ENCODE measurements at regions not wholly inside any gene's neighbourhood (a gene's known extent, or its start where the extent isn't known, plus 50 kb on each side); places are given as distances from the start of the nearest gene placed in this dataset.
A peak's percentile ranks its signal among the peaks of the same experiment; 100 is the strongest.

DNA sequence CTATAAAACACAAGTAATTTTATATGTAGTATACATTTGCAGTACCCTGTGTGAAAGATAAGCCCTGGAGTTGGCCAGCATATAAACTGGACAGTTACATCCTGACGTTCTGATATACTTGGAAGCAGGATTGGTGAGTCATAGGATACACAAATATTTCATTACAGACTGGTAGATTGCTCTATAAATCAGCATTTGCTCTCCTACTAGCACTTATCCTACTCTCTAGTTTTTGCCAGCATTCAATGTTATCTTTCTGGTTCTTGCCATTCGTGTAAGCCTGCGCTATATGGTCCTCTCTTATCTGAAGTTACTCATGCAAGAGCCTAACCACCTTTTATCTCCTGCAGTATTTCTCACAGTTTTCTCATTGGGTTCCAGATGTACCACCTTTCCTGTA lies 680.2 kb upstream of the MMS22L start:
- Histone ChIP-seq H3K79me2 (ENCODE audit: insufficient read depth, low read length) (no peaks in the 10 kb centered on the region), H4K20me1 (ENCODE audit: insufficient read depth, low read length) (no peaks in the 10 kb centered on the region), H3K4me3 (ENCODE audit: insufficient read depth, low read depth, low read length) (no peak overlapping the region), H3K9ac (ENCODE audit: low read length) (no peak overlapping the region), H3K4me2 (ENCODE audit: low read length) (peak overlapping the region; percentile 3), H3K36me3 (ENCODE audit: insufficient read depth, low read length) (no peaks in the 10 kb centered on the region), H3K27me3 (ENCODE audit: insufficient read depth, low read length) (no peaks in the 10 kb centered on the region), H3K4me1 (ENCODE audit: insufficient read depth, low read length) (peaks cover 6% of the 10 kb centered on the region), H2AFZ (ENCODE audit: low read depth, low read length) (no peak overlapping the region), H3K9me3 (ENCODE audit: insufficient read depth, low read depth, low read length) (no peaks in the 10 kb centered on the region), H3K27ac (ENCODE audit: low read depth, low read length) (no peak overlapping the region)
- no peak overlapping the region for H3K27ac Mint-ChIP-seq (ENCODE audit: unreplicated experiment)
- no peaks in the 10 kb centered on the region for H3K36me3 Mint-ChIP-seq (ENCODE audit: low read depth, unreplicated experiment)
- H3K4me3 Mint-ChIP-seq (ENCODE audit: unreplicated experiment), result no peak overlapping the region
- H3K9me3 Mint-ChIP-seq (ENCODE audit: unreplicated experiment), result no peaks in the 10 kb centered on the region
- H3K27me3 Mint-ChIP-seq (ENCODE audit: low read depth, unreplicated experiment), result no peaks in the 10 kb centered on the region
- H3K4me1 Mint-ChIP-seq (ENCODE audit: low read depth, unreplicated experiment), result peaks cover 2% of the 10 kb centered on the region
- DNase-seq (ENCODE audit: low read depth) (peak; percentile 81), FAIRE-seq (no peak)
- TF ChIP-seq, protein P1, sequence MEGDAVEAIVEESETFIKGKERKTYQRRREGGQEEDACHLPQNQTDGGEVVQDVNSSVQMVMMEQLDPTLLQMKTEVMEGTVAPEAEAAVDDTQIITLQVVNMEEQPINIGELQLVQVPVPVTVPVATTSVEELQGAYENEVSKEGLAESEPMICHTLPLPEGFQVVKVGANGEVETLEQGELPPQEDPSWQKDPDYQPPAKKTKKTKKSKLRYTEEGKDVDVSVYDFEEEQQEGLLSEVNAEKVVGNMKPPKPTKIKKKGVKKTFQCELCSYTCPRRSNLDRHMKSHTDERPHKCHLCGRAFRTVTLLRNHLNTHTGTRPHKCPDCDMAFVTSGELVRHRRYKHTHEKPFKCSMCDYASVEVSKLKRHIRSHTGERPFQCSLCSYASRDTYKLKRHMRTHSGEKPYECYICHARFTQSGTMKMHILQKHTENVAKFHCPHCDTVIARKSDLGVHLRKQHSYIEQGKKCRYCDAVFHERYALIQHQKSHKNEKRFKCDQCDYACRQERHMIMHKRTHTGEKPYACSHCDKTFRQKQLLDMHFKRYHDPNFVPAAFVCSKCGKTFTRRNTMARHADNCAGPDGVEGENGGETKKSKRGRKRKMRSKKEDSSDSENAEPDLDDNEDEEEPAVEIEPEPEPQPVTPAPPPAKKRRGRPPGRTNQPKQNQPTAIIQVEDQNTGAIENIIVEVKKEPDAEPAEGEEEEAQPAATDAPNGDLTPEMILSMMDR (IDR thresholded peaks at IDR 0.05; ENCODE audit: insufficient read depth, low read depth, low read length), result no peak
- no peak for TF ChIP-seq EZH2 (IDR thresholded peaks at IDR 0.05; ENCODE audit: insufficient read depth, low read length)

DNA sequence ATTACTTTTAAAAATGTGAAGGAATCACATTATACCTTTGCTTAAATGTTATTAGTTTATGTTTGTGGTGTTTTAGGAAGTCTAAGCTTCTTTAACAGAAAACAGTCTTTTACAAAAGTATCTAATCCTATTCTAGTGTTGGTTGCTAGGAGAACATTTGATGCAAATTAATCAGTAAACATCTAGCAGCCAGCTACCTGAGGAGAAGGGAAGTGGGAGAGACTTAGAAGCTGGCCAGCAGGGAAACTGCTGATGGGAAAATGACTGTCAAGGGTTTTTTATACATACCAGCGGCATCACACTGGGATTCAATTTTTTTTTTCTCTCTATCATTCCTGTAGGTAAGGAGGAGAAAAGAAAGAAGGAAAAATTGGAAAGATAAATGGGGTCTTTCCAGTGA lies 686.0 kb upstream of the MMS22L start:
- no peaks in the 10 kb centered on the region for H3K79me2 ChIP-seq (ENCODE audit: insufficient read depth, low read length)
- Mint-ChIP-seq H3K4me3 (ENCODE audit: unreplicated experiment) (no peak overlapping the region), H3K9me3 (ENCODE audit: unreplicated experiment) (no peaks in the 10 kb centered on the region), H3K4me1 (ENCODE audit: low read depth, unreplicated experiment) (no peaks in the 10 kb centered on the region), H3K27me3 (ENCODE audit: low read depth, unreplicated experiment) (no peaks in the 10 kb centered on the region), H3K27ac (ENCODE audit: unreplicated experiment) (no peak overlapping the region), H3K36me3 (ENCODE audit: low read depth, unreplicated experiment) (no peaks in the 10 kb centered on the region)
- TF ChIP-seq EZH2 (IDR thresholded peaks at IDR 0.05; ENCODE audit: insufficient read depth, low read length), result no peak
- TF ChIP-seq, protein P1 (IDR thresholded peaks at IDR 0.05; ENCODE audit: insufficient read depth, low read depth, low read length), result no peak
- H3K4me1 ChIP-seq (ENCODE audit: insufficient read depth, low read length), result no peaks in the 10 kb centered on the region
- H3K4me2 ChIP-seq (ENCODE audit: low read length), result no peak overlapping the region
- H3K4me3 ChIP-seq (ENCODE audit: insufficient read depth, low read depth, low read length), result no peak overlapping the region
- no peaks in the 10 kb centered on the region for H3K27me3 ChIP-seq (ENCODE audit: insufficient read depth, low read length)
- FAIRE-seq (no peak), DNase-seq (ENCODE audit: low read depth) (no peak)
- no peaks in the 10 kb centered on the region for H3K9me3 ChIP-seq (ENCODE audit: insufficient read depth, low read depth, low read length)
- no peak overlapping the region for H3K9ac ChIP-seq (ENCODE audit: low read length)
- H4K20me1 ChIP-seq (ENCODE audit: insufficient read depth, low read length), result no peaks in the 10 kb centered on the region
- no peak overlapping the region for H3K27ac ChIP-seq (ENCODE audit: low read depth, low read length)
- no peaks in the 10 kb centered on the region for H3K36me3 ChIP-seq (ENCODE audit: insufficient read depth, low read length)
- H2AFZ ChIP-seq (ENCODE audit: low read depth, low read length), result no peak overlapping the region

DNA sequence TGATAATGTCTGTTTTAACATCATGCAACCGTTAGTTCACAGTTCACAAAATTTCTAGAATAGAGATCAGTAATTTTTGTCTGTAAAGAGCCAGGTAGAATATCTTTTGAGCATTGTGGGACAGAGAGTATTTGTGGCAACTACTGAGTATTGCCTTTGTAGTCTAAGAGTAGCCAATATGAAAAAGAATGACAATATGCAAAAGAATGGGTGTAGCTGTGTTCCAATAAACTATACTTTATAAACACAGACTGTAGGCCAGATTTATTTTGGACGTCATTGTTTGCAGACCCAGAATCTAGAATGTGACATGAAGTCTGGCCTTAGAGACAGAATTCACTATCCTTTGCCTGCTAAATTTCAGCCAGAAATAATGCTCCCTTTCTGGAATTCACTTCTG lies 694.1 kb upstream of the MMS22L start:
- Mint-ChIP-seq H3K27me3 (ENCODE audit: low read depth, unreplicated experiment) (no peaks in the 10 kb centered on the region), H3K27ac (ENCODE audit: unreplicated experiment) (no peak overlapping the region), H3K4me1 (ENCODE audit: low read depth, unreplicated experiment) (no peaks in the 10 kb centered on the region), H3K9me3 (ENCODE audit: unreplicated experiment) (no peaks in the 10 kb centered on the region), H3K4me3 (ENCODE audit: unreplicated experiment) (no peak overlapping the region), H3K36me3 (ENCODE audit: low read depth, unreplicated experiment) (no peaks in the 10 kb centered on the region)
- H3K79me2 ChIP-seq (ENCODE audit: insufficient read depth, low read length), result no peaks in the 10 kb centered on the region
- H2AFZ ChIP-seq (ENCODE audit: low read depth, low read length), result no peak overlapping the region
- TF ChIP-seq, protein P1 (IDR thresholded peaks at IDR 0.05; ENCODE audit: insufficient read depth, low read depth, low read length), result no peak
- TF ChIP-seq EZH2 (IDR thresholded peaks at IDR 0.05; ENCODE audit: insufficient read depth, low read length), result no peak
- no peaks in the 10 kb centered on the region for H3K9me3 ChIP-seq (ENCODE audit: insufficient read depth, low read depth, low read length)
- no peaks in the 10 kb centered on the region for H3K27me3 ChIP-seq (ENCODE audit: insufficient read depth, low read length)
- DNase-seq (ENCODE audit: low read depth), result no peak
- no peaks in the 10 kb centered on the region for H3K36me3 ChIP-seq (ENCODE audit: insufficient read depth, low read length)
- H3K4me1 ChIP-seq (ENCODE audit: insufficient read depth, low read length), result no peaks in the 10 kb centered on the region
- no peak overlapping the region for H3K27ac ChIP-seq (ENCODE audit: low read depth, low read length)
- no peak overlapping the region for H3K9ac ChIP-seq (ENCODE audit: low read length)
- H3K4me3 ChIP-seq (ENCODE audit: insufficient read depth, low read depth, low read length), result no peak overlapping the region
- no peak overlapping the region for H3K4me2 ChIP-seq (ENCODE audit: low read length)
- FAIRE-seq, result no peak
- no peaks in the 10 kb centered on the region for H4K20me1 ChIP-seq (ENCODE audit: insufficient read depth, low read length)
